NB4 (cell line): ENCODE measurements at regions not wholly inside any gene's neighbourhood (a gene's known extent, or its start where the extent isn't known, plus 50 kb on each side); places are given as distances from the start of the nearest gene placed in this dataset.

Source experiments
- MYC ChIP-seq: IDR thresholded peaks from 2 replicates; pipeline ENCODE4 v1.6.1; 2011; ENCODE audit warnings: low read depth, low read length
- POLR2A ChIP-seq: IDR thresholded peaks from 2 replicates; pipeline ENCODE4 v1.6.1; 2011; ENCODE audit warnings: mild to moderate bottlenecking; ENCODE audit not compliant: insufficient read length; ENCODE audit errors: extremely low read depth
- TF ChIP-seq, protein P1 (sequence below): IDR thresholded peaks from one replicate; pipeline ENCODE4 v1.5.1; 2012; ENCODE audit warnings: low read depth, low read length
- TF ChIP-seq, protein P2 (sequence below): IDR thresholded peaks from 2 replicates; pipeline ENCODE4 v1.6.1; 2011; ENCODE audit warnings: low read depth, low read length

DNA sequence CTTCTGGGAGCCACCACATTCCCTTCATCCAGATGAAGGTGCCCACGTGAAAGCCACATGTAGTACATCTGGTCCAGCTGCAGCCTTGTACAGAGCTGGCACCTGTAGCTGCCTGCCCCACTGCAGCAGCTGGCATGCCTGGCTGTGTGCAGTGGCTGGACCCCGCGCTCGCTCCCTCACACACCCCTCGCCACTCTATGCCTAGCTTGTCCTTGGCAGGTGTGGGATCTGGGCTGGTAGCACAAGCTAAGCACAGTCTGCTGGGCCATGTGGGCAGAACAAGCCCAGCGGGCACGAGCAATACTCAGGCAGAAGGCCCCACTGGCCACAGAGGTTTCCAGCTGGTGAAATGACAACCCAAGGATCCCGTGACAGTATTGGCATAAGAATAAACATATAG lies 163.9 kb upstream of the PRNP start:
- TF ChIP-seq, protein P1, sequence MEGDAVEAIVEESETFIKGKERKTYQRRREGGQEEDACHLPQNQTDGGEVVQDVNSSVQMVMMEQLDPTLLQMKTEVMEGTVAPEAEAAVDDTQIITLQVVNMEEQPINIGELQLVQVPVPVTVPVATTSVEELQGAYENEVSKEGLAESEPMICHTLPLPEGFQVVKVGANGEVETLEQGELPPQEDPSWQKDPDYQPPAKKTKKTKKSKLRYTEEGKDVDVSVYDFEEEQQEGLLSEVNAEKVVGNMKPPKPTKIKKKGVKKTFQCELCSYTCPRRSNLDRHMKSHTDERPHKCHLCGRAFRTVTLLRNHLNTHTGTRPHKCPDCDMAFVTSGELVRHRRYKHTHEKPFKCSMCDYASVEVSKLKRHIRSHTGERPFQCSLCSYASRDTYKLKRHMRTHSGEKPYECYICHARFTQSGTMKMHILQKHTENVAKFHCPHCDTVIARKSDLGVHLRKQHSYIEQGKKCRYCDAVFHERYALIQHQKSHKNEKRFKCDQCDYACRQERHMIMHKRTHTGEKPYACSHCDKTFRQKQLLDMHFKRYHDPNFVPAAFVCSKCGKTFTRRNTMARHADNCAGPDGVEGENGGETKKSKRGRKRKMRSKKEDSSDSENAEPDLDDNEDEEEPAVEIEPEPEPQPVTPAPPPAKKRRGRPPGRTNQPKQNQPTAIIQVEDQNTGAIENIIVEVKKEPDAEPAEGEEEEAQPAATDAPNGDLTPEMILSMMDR, result no peak
- TF ChIP-seq POLR2A (no peak), MYC (no peak)
- TF ChIP-seq, protein P2, sequence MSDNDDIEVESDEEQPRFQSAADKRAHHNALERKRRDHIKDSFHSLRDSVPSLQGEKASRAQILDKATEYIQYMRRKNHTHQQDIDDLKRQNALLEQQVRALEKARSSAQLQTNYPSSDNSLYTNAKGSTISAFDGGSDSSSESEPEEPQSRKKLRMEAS, result no peak
